BE2C (cell line): ENCODE measurements at regions not wholly inside any gene's neighbourhood (a gene's known extent, or its start where the extent isn't known, plus 50 kb on each side); places are given as distances from the start of the nearest gene placed in this dataset.

Experiments
- DNase-seq: peaks from one replicate; pipeline ENCODE4 v3.0.0-alpha.2; 2020
- H3K27me3 ChIP-seq: fragments of 250-450 bp; sonication (Bioruptor Pico); 2 replicates; pipeline ENCODE4 v1.5.1; 2020; ENCODE audit warnings: mild to moderate bottlenecking
- H3K36me3 ChIP-seq: fragments of 250-450 bp; sonication (Bioruptor Pico); 2 replicates; pipeline ENCODE4 v1.5.1; 2020; ENCODE audit warnings: mild to moderate bottlenecking
- H3K4me1 ChIP-seq: fragments of 250-450 bp; sonication (Bioruptor Pico); 2 replicates; pipeline ENCODE4 v1.5.1; 2020
- H3K4me3 ChIP-seq: 2 replicates; pipeline ENCODE4 v1.5.1; 2011; ENCODE audit warnings: low read depth, low read length
- H3K9me3 ChIP-seq: fragments of 250-450 bp; sonication (Bioruptor Pico); 2 replicates; pipeline ENCODE4 v1.5.1; 2020
- TF ChIP-seq, protein P1 (sequence below): IDR thresholded peaks from 2 replicates; pipeline ENCODE4 v1.5.1; 2012; ENCODE audit warnings: mild to moderate bottlenecking, low read depth, low read length

- DNase-seq, result no peak
- TF ChIP-seq, protein P1, sequence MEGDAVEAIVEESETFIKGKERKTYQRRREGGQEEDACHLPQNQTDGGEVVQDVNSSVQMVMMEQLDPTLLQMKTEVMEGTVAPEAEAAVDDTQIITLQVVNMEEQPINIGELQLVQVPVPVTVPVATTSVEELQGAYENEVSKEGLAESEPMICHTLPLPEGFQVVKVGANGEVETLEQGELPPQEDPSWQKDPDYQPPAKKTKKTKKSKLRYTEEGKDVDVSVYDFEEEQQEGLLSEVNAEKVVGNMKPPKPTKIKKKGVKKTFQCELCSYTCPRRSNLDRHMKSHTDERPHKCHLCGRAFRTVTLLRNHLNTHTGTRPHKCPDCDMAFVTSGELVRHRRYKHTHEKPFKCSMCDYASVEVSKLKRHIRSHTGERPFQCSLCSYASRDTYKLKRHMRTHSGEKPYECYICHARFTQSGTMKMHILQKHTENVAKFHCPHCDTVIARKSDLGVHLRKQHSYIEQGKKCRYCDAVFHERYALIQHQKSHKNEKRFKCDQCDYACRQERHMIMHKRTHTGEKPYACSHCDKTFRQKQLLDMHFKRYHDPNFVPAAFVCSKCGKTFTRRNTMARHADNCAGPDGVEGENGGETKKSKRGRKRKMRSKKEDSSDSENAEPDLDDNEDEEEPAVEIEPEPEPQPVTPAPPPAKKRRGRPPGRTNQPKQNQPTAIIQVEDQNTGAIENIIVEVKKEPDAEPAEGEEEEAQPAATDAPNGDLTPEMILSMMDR, result no peak
These were observed 289.1 kb downstream of the GRIN2B start for GRCh38 chr12:13692332-13692731.

GRCh38 chr12:13691598-13691997 lies 289.8 kb downstream of the GRIN2B start:
- Histone ChIP-seq H3K4me3 (no peak overlapping the region), H3K4me1 (no peaks in the 10 kb centered on the region), H3K9me3 (no peaks in the 10 kb centered on the region), H3K36me3 (no peaks in the 10 kb centered on the region), H3K27me3 (no peaks in the 10 kb centered on the region)
- DNase-seq, result no peak
- TF ChIP-seq, protein P1, result no peak

More at GRCh38 chr12:13692332-13692731, 289.1 kb downstream of the GRIN2B start:
- no peaks in the 10 kb centered on the region for H3K9me3 ChIP-seq
- H3K36me3 ChIP-seq, result no peaks in the 10 kb centered on the region
- no peaks in the 10 kb centered on the region for H3K4me1 ChIP-seq
- H3K4me3 ChIP-seq, result no peak overlapping the region
- H3K27me3 ChIP-seq, result no peaks in the 10 kb centered on the region

GRCh38 chr12:13687633-13688032 lies 293.8 kb downstream of the GRIN2B start:
- TF ChIP-seq, protein P1, result no peak
- Histone ChIP-seq H3K27me3 (peaks cover 1% of the 10 kb centered on the region), H3K4me3 (no peak overlapping the region), H3K9me3 (no peaks in the 10 kb centered on the region), H3K36me3 (no peaks in the 10 kb centered on the region), H3K4me1 (no peaks in the 10 kb centered on the region)
- no peak for DNase-seq

GRCh38 chr12:13686260-13686659 lies 295.1 kb downstream of the GRIN2B start:
- Histone ChIP-seq H3K9me3 (no peaks in the 10 kb centered on the region), H3K4me3 (no peak overlapping the region), H3K4me1 (no peaks in the 10 kb centered on the region), H3K27me3 (peaks cover 3% of the 10 kb centered on the region), H3K36me3 (no peaks in the 10 kb centered on the region)
- TF ChIP-seq, protein P1, result no peak
- no peak for DNase-seq

GRCh38 chr12:13680916-13681315 lies 300.5 kb downstream of the GRIN2B start:
- no peak for DNase-seq
- no peaks in the 10 kb centered on the region for H3K4me1 ChIP-seq
- H3K4me3 ChIP-seq, result no peak overlapping the region
- TF ChIP-seq, protein P1, result no peak
- H3K36me3 ChIP-seq, result no peaks in the 10 kb centered on the region
- H3K9me3 ChIP-seq, result no peaks in the 10 kb centered on the region
- H3K27me3 ChIP-seq, result peaks cover 3% of the 10 kb centered on the region

DNA sequence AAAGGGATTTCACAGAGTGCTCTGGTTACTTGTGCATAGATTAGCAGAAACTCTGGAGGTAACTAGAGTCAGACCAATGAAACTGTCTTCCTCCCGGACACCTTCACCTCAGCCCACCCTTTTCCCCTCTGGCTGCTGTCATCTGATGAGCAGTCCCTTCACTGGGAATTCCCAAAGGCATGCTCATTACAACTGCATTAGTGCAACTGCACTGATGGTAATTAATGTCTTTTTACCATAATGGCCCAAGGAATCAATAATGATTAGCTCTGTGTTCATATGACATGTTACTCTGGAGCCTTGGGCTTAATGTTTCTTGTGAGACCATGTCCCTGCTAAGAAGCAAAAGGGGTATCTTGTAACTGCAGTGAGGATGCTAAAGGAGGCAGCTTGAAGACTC lies 304.5 kb downstream of the GRIN2B start:
- no peak overlapping the region for H3K4me3 ChIP-seq
- H3K4me1 ChIP-seq, result no peaks in the 10 kb centered on the region
- no peaks in the 10 kb centered on the region for H3K36me3 ChIP-seq
- no peaks in the 10 kb centered on the region for H3K9me3 ChIP-seq
- no peaks in the 10 kb centered on the region for H3K27me3 ChIP-seq
- TF ChIP-seq, protein P1, result no peak
- no peak for DNase-seq
